Tibial artery (tissue), 4 donors: ENCODE measurements at regions not wholly inside any gene's neighbourhood (a gene's known extent, or its start where the extent isn't known, plus 50 kb on each side); places are given as distances from the start of the nearest gene placed in this dataset.

Source experiments
- DNase-seq, 2 donors: peaks; one replicate each; pipeline ENCODE4 v3.0.0-alpha.2; 2019
- H3K27ac ChIP-seq, 2 donors: fragments of 200-600 bp; sonication (generic) in 1 of 2; 1 replicate in 1 of 2; 2 replicates in 1 of 2; pipeline ENCODE4 v1.5.1; 2018 to 2019; ENCODE audit warnings: mild to moderate bottlenecking in 1 of 2
- H3K27me3 ChIP-seq, 2 donors: fragments of 200-600 bp; sonication (generic) in 1 of 2; one replicate each; pipeline versions ENCODE4 v1.5.1 to v1.6.0; 2016 to 2019
- H3K36me3 ChIP-seq, 3 donors: fragments of 200-600 bp; sonication (generic) in 2 of 3; one replicate each; pipeline ENCODE4 v1.5.1; 2016 to 2019; ENCODE audit warnings: mild to moderate bottlenecking in 2 of 3
- H3K4me1 ChIP-seq, 4 donors: fragments of 200-600 bp; sonication (generic) in 2 of 4; 1 replicate in 3 of 4; 2 replicates in 1 of 4; pipeline ENCODE4 v1.5.1; 2016 to 2019
- H3K4me3 ChIP-seq, 2 donors: fragments of 200-600 bp; sonication (generic) in 1 of 2; 1 replicate in 1 of 2; 2 replicates in 1 of 2; pipeline ENCODE4 v1.5.1; 2018 to 2019; ENCODE audit warnings: mild to moderate bottlenecking in 2 of 2
- H3K9me3 ChIP-seq, 3 donors: fragments of 200-600 bp; sonication (generic) in 1 of 3; one replicate each; pipeline ENCODE4 v1.5.1; 2016 to 2019
- intact Hi-C: fragments of 100-400 bp; cut with DNase I; formaldehyde crosslinking; loops from one replicate; pipeline ENCODE4 v1.15.0; 2023; ENCODE audit warnings: low total_unique reads
- TF ChIP-seq, protein P1 (sequence below), 2 experiments: fragments of 200-600 bp in 1 of 2; fragments of 450-650 bp in 1 of 2; IDR thresholded peaks; one replicate each; pipeline ENCODE4 v1.5.1; 2017 to 2019; ENCODE audit warnings: antibody characterized with exemption in 2 of 2, mild to moderate bottlenecking in 1 of 2, moderate library complexity in 1 of 2

DNA sequence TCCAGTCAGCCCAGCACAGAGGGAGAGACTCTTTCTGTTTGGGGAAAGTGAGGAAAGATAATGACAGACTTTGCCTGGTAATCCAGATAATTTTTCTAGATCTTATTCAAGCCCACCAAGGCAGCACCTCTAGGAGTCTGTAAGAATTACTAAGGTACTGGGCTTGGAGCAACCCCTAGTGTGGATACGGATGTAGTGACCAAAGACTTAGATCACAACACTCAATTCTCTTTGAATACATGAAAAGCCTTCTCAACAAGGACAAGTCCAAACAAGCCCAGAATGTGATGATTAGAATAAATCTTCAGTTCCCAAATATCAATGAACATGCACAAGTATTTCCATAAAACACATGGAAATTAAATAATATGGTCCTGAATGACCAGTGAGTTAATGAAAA lies 206.9 kb downstream of the MRPL39 start:
- Histone ChIP-seq H3K4me3 (no peak overlapping the region), H3K36me3 (no peaks in the 10 kb centered on the region), H3K27ac (no peak overlapping the region), H3K9me3 (no peaks in the 10 kb centered on the region), H3K27me3 (no peaks in the 10 kb centered on the region), H3K4me1 (no peaks in the 10 kb centered on the region)
- DNase-seq: no peak
- TF ChIP-seq, protein P1, sequence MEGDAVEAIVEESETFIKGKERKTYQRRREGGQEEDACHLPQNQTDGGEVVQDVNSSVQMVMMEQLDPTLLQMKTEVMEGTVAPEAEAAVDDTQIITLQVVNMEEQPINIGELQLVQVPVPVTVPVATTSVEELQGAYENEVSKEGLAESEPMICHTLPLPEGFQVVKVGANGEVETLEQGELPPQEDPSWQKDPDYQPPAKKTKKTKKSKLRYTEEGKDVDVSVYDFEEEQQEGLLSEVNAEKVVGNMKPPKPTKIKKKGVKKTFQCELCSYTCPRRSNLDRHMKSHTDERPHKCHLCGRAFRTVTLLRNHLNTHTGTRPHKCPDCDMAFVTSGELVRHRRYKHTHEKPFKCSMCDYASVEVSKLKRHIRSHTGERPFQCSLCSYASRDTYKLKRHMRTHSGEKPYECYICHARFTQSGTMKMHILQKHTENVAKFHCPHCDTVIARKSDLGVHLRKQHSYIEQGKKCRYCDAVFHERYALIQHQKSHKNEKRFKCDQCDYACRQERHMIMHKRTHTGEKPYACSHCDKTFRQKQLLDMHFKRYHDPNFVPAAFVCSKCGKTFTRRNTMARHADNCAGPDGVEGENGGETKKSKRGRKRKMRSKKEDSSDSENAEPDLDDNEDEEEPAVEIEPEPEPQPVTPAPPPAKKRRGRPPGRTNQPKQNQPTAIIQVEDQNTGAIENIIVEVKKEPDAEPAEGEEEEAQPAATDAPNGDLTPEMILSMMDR (IDR thresholded peaks at IDR 0.05): no peak
- intact Hi-C loops: no loop called here

DNA sequence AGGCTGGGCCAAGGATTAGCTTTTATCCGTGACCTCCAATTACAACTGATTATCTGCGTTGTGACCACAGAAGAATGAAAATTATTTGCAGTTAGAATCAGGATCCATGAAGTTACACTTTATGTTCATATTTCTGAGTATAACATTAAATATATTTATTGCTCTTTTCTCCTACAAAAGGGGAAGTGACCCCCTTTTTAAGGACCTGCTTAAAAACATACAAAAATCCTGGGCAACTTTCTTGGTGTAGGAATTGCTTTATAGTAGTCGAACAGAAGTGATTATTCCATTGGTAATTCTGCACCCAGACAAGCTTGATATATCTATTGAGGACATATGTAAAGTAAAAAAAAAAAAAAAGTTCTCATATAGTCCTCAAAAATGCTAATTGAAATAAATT lies 208.7 kb downstream of the MRPL39 start:
- no peak for DNase-seq
- Histone ChIP-seq H3K4me3 (no peak overlapping the region), H3K9me3 (no peaks in the 10 kb centered on the region), H3K27ac (no peak overlapping the region), H3K4me1 (no peaks in the 10 kb centered on the region), H3K36me3 (no peaks in the 10 kb centered on the region), H3K27me3 (no peaks in the 10 kb centered on the region)
- TF ChIP-seq, protein P1 (IDR thresholded peaks at IDR 0.05): no peak
- intact Hi-C loops: no loop called here

DNA sequence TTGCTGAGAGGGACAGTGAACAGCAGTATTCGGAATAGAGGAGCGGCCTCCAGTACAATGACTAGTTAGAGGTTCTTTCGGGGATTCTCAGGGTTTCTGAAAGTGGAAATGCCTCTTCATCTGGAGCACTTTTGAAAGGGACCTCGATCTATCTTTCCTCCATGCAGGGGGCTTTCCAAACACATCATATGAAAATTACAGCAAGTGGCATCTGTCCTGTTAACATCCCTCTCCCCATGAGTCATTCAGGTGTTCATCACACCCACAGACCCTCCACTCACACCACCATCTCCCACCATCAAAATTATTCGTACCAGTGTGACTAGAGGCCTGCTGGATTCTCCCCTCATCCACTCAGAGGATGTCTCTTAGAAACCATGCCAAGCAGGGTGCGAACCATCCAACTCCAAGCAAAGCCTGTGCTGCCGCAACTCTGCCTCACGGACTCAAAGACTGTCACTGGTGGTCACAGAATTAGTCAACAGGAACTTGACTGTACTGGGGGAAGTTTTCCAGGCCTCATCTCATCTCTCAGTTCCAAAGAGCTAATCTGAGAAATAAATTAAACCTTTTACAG lies 211.1 kb downstream of the MRPL39 start:
- DNase-seq: no peak
- no peaks in the 10 kb centered on the region for H3K36me3 ChIP-seq
- no peaks in the 10 kb centered on the region for H3K27me3 ChIP-seq
- TF ChIP-seq, protein P1 (IDR thresholded peaks at IDR 0.05): no peak
- H3K4me3 ChIP-seq: no peak overlapping the region
- H3K9me3 ChIP-seq: no peaks in the 10 kb centered on the region
- H3K27ac ChIP-seq: no peak overlapping the region
- intact Hi-C loops: no loop called here
- H3K4me1 ChIP-seq: no peaks in the 10 kb centered on the region

DNA sequence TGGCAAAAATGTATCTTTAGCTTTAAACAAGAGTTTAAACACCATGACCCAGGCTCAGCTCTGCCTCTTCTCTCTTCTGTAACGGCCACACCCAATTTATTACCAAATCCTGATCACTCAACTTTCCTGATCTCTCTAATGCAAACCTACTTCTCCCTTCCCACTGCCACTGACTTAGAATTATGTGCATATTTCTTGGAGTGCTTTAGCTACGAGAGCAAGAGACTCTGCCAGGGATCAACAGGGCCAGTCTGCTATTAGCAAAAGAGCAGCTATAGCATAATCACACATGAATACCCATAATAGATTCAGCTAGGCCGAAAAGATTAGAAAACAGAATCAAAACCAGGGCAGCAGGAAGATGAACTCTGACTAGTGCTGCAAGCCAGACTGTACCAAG lies 215.5 kb downstream of the MRPL39 start:
- DNase-seq: no peak
- intact Hi-C loops: no loop called here
- Histone ChIP-seq H3K4me1 (no peaks in the 10 kb centered on the region), H3K4me3 (no peak overlapping the region), H3K27ac (no peak overlapping the region), H3K36me3 (no peaks in the 10 kb centered on the region), H3K9me3 (no peaks in the 10 kb centered on the region), H3K27me3 (no peaks in the 10 kb centered on the region)
- TF ChIP-seq, protein P1 (IDR thresholded peaks at IDR 0.05): no peak

DNA sequence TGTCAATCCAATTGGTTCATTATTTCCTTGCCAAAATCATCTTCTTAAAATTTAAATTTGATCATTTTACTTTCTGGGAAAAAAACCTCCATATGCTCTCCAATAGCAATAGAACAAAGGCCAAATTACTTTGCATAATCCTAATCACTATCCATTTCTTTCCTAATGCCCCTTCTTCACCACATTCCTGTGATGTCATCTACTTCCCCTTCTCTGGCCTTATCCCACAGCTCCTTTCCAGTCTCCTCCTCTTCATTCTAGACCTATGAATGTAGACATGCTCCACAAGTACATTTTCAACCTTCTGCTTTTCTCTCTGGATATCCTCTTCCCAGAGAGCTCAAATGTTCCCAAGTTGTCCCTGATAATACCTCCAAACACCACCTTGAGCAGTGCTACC lies 216.6 kb downstream of the MRPL39 start:
- DNase-seq: no peak
- H3K27ac ChIP-seq: no peak overlapping the region
- no peaks in the 10 kb centered on the region for H3K4me1 ChIP-seq
- H3K27me3 ChIP-seq: no peaks in the 10 kb centered on the region
- no peak overlapping the region for H3K4me3 ChIP-seq
- H3K9me3 ChIP-seq: no peaks in the 10 kb centered on the region
- no peaks in the 10 kb centered on the region for H3K36me3 ChIP-seq
- TF ChIP-seq, protein P1 (IDR thresholded peaks at IDR 0.05): no peak
- intact Hi-C loops: no loop called here

DNA sequence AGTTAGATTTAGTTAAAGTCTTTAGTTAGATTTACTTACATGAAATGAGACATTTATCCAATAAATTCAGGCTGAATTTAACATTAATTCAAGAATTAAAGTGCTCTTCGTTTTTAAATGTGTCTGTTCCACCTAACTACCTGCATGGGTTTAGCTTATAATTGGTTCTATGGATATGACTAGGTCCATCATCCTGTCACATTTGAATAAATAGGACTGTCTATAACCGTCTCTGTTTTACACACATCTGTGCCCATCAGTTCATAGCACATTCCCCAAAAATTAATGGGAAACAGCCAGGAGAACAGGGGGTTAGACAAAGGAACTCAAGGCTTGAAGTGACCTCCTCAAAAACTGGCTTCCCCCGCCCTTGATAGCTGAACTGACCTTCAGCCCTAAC lies 219.6 kb downstream of the MRPL39 start:
- no peaks in the 10 kb centered on the region for H3K9me3 ChIP-seq
- H3K4me1 ChIP-seq: no peaks in the 10 kb centered on the region
- no peaks in the 10 kb centered on the region for H3K27me3 ChIP-seq
- no peak overlapping the region for H3K27ac ChIP-seq
- TF ChIP-seq, protein P1 (IDR thresholded peaks at IDR 0.05): no peak
- DNase-seq: no peak
- H3K36me3 ChIP-seq: no peaks in the 10 kb centered on the region
- H3K4me3 ChIP-seq: no peak overlapping the region
- intact Hi-C loops: no loop called here
